Gastrocnemius medialis (tissue), 4 donors: ENCODE measurements at regions not wholly inside any gene's neighbourhood (a gene's known extent, or its start where the extent isn't known, plus 50 kb on each side); places are given as distances from the start of the nearest gene placed in this dataset.

Source experiments
- POLR2A ChIP-seq, 2 donors: fragments of 450-650 bp; IDR thresholded peaks; one replicate each; pipeline ENCODE4 v1.6.1; 2017; ENCODE audit warnings: antibody characterized with exemption in 2 of 2, mild to moderate bottlenecking in 2 of 2, moderate library complexity in 2 of 2
- TF ChIP-seq, protein P1 (sequence below), 5 experiments: fragments of 450-650 bp in 3 of 5; fragments of 200-600 bp in 2 of 5; sonication (generic) in 2 of 5; IDR thresholded peaks in 4 of 5; conservative IDR thresholded peaks in 1 of 5; 1 replicate in 4 of 5; 2 replicates in 1 of 5; pipeline ENCODE4 v1.5.1; 2016 to 2019; ENCODE audit warnings: antibody characterized with exemption in 5 of 5, mild to moderate bottlenecking in 3 of 5, moderate library complexity in 3 of 5

DNA sequence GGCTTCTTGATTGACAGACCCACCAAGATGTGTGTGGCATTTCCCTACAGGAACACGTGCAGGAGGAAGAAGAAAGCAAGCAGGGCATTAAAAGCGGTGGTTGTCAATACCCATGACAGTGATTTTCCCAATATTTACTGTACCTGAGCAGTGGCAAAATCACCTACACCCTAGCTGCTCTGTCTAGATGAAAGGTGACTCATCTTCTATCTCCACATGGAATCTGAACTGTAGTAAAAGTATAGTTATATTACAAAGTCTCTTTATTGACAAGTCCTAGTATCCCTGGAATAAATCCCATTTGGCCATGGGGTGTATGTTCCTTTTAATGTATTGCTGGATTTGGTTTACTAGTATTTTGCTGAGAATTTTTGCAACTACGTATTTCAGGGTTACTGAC is 458.8 kb upstream of the SORCS1 start:
- TF ChIP-seq, protein P1, sequence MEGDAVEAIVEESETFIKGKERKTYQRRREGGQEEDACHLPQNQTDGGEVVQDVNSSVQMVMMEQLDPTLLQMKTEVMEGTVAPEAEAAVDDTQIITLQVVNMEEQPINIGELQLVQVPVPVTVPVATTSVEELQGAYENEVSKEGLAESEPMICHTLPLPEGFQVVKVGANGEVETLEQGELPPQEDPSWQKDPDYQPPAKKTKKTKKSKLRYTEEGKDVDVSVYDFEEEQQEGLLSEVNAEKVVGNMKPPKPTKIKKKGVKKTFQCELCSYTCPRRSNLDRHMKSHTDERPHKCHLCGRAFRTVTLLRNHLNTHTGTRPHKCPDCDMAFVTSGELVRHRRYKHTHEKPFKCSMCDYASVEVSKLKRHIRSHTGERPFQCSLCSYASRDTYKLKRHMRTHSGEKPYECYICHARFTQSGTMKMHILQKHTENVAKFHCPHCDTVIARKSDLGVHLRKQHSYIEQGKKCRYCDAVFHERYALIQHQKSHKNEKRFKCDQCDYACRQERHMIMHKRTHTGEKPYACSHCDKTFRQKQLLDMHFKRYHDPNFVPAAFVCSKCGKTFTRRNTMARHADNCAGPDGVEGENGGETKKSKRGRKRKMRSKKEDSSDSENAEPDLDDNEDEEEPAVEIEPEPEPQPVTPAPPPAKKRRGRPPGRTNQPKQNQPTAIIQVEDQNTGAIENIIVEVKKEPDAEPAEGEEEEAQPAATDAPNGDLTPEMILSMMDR (IDR thresholded peaks at IDR 0.05 in 4 of 5, conservative IDR thresholded peaks at IDR 0.05 in 1 of 5), result no peak
- no peak for TF ChIP-seq POLR2A (IDR thresholded peaks at IDR 0.05)
